SK-N-SH (cell line): ENCODE measurements at regions not wholly inside any gene's neighbourhood (a gene's known extent, or its start where the extent isn't known, plus 50 kb on each side); places are given as distances from the start of the nearest gene placed in this dataset.

Source experiments
- CTCF ChIA-PET: fragments of 300-600, 350-600 bp; formaldehyde crosslinking; extraction: SDS; loops from one replicate; lab custom pipeline; 2021; lab: Yijun Ruan, JAX
- POLR2A ChIA-PET: fragments of 350-600 bp; sonication (Branson Sonifier 250); formaldehyde crosslinking; extraction: SDS; loops from one replicate; lab custom pipeline; 2020; ENCODE audit warnings: antibody characterized with exemption, inconsistent platforms; lab: Yijun Ruan, JAX
- DNase-seq: peaks from one replicate; pipeline ENCODE4 v3.0.0; 2012
- H2AFZ ChIP-seq: fragments of 200-600 bp; sonication (generic); 2 replicates; pipeline ENCODE4 v1.8.1; 2016; ENCODE audit warnings: antibody characterized with exemption, mild to moderate bottlenecking, low read depth
- H3F3A ChIP-seq: fragments of 200-600 bp; sonication (generic); replicated peaks from 2 replicates; pipeline ENCODE3; 2016; ENCODE audit warnings: antibody characterized with exemption, mild to moderate bottlenecking; ENCODE audit not compliant: insufficient read depth
- H3K27ac ChIP-seq, 2 experiments: fragments of 200-500 bp in 1 of 2; fragments of 200-600 bp in 1 of 2; sonication (Bioruptor generic) in 1 of 2; sonication (generic), shearing (Covaris generic) in 1 of 2; 2 replicates each; pipeline versions ENCODE4 v1.5.1 to v1.6.1; 2014 to 2016; ENCODE audit warnings: low read depth in 2 of 2, inconsistent platforms in 1 of 2, low read length in 1 of 2, mild to moderate bottlenecking in 1 of 2, mixed read lengths in 1 of 2
- H3K27me3 ChIP-seq: fragments of 200-600 bp; sonication (generic), shearing (Covaris generic); 2 replicates; pipeline ENCODE4 v1.6.1; 2016; ENCODE audit warnings: mixed run types; ENCODE audit not compliant: insufficient read depth
- H3K36me3 ChIP-seq, 2 experiments: fragments of 200-500 bp in 1 of 2; fragments of 200-600 bp in 1 of 2; sonication (Bioruptor generic) in 1 of 2; sonication (generic) in 1 of 2; replicated peaks in 1 of 2; 2 replicates each; pipeline versions ENCODE3 to v1.5.1; 2014 to 2016; ENCODE audit warnings: low read length in 1 of 2, mild to moderate bottlenecking in 1 of 2; ENCODE audit not compliant: insufficient read depth in 2 of 2, control insufficient read depth in 1 of 2
- H3K4me1 ChIP-seq, 2 experiments: fragments of 200-500 bp in 1 of 2; fragments of 200-600 bp in 1 of 2; sonication (Bioruptor generic) in 1 of 2; sonication (generic), shearing (Covaris generic) in 1 of 2; 2 replicates each; pipeline versions ENCODE4 v1.5.1 to v1.6.1; 2014 to 2016; ENCODE audit warnings: low read depth in 1 of 2, low read length in 1 of 2, mixed run types in 1 of 2; ENCODE audit not compliant: insufficient read depth in 2 of 2, control insufficient read depth in 1 of 2
- H3K4me2 ChIP-seq: fragments of 200-600 bp; sonication (generic), shearing (Covaris generic); 2 replicates; pipeline ENCODE4 v1.6.1; 2017; ENCODE audit warnings: mixed run types
- H3K4me3 ChIP-seq, 2 experiments: fragments of 200-500 bp in 1 of 2; fragments of 200-600 bp in 1 of 2; sonication (Bioruptor generic) in 1 of 2; sonication (generic), shearing (Covaris generic) in 1 of 2; 2 replicates each; pipeline versions ENCODE4 v1.5.1 to v1.8.1; 2014 to 2016; ENCODE audit warnings: low read depth in 2 of 2, inconsistent platforms in 1 of 2, low read length in 1 of 2, mild to moderate bottlenecking in 1 of 2, mixed read lengths in 1 of 2, moderate library complexity in 1 of 2
- H3K79me2 ChIP-seq: fragments of 200-600 bp; sonication (generic); 2 replicates; pipeline ENCODE4 v1.8.1; 2017; ENCODE audit warnings: mild to moderate bottlenecking; ENCODE audit not compliant: insufficient read depth
- H3K9ac ChIP-seq: fragments of 200-600 bp; sonication (generic); 2 replicates; pipeline ENCODE4 v1.6.1; 2017; ENCODE audit warnings: mixed run types
- H3K9me2 ChIP-seq: fragments of 200-600 bp; sonication (generic); 2 replicates; pipeline ENCODE4 v1.6.1; 2017; ENCODE audit warnings: mixed run types
- H3K9me3 ChIP-seq: fragments of 200-600 bp; sonication (generic); 2 replicates; pipeline ENCODE4 v1.6.1; 2017; ENCODE audit warnings: mixed run types, mild to moderate bottlenecking, moderate library complexity
- H4K20me1 ChIP-seq: fragments of 200-600 bp; sonication (generic); 2 replicates; pipeline ENCODE4 v1.6.1; 2017; ENCODE audit warnings: mild to moderate bottlenecking, mixed run types; ENCODE audit not compliant: insufficient read depth
- CTCF ChIP-seq: fragments of 200-600 bp; sonication (generic); IDR thresholded peaks from 2 replicates; pipeline ENCODE4 v1.6.1; 2017; ENCODE audit warnings: antibody characterized with exemption, mild to moderate bottlenecking, moderate library complexity
- EP300 ChIP-seq, 2 experiments: IDR thresholded peaks; 2 replicates each; pipeline versions ENCODE4 v1.4.0 to v1.6.1; 2012; ENCODE audit warnings: borderline replicate concordance in 1 of 2, low read depth in 1 of 2, low read length in 1 of 2
- FOSL2 ChIP-seq: IDR thresholded peaks from 2 replicates; pipeline ENCODE4 v1.4.0; 2012; ENCODE audit warnings: low read depth, mild to moderate bottlenecking, moderate library complexity, borderline replicate concordance
- FOXJ3 ChIP-seq: sonication (generic); formaldehyde crosslinking; IDR thresholded peaks from 2 replicates; pipeline ENCODE4 v1.5.1; 2020; ENCODE audit warnings: mild to moderate bottlenecking, missing genetic modification reagents
- FOXM1 ChIP-seq: IDR thresholded peaks from 2 replicates; pipeline ENCODE4 v1.4.0; 2012; ENCODE audit warnings: low read depth, mild to moderate bottlenecking
- GABPA ChIP-seq: IDR thresholded peaks from 2 replicates; pipeline ENCODE4 v1.4.0; 2012; ENCODE audit warnings: low read depth, mild to moderate bottlenecking
- GATA2 ChIP-seq: sonication (generic); formaldehyde crosslinking; IDR thresholded peaks from 2 replicates; pipeline ENCODE4 v1.5.0; 2020; ENCODE audit warnings: mild to moderate bottlenecking, missing genetic modification reagents
- MEF2A ChIP-seq: IDR thresholded peaks from 2 replicates; pipeline ENCODE4 v1.4.0; 2012; ENCODE audit warnings: low read depth, borderline replicate concordance
- NFIC ChIP-seq: IDR thresholded peaks from 2 replicates; pipeline ENCODE4 v1.4.0; 2012; ENCODE audit warnings: borderline replicate concordance
- POLR2AphosphoS5 ChIP-seq: IDR thresholded peaks from 2 replicates; pipeline ENCODE4 v1.6.1; 2012; ENCODE audit warnings: low read depth, low read length
- RAD21 ChIP-seq: IDR thresholded peaks from 2 replicates; pipeline ENCODE4 v1.6.1; 2012; ENCODE audit warnings: mild to moderate bottlenecking, low read length
- RCOR1 ChIP-seq: fragments of 150-350 bp; IDR thresholded peaks from 2 replicates; pipeline ENCODE4 v1.6.1; 2017; ENCODE audit warnings: antibody characterized with exemption, low read length
- RFX5 ChIP-seq: IDR thresholded peaks from 2 replicates; pipeline ENCODE4 v1.6.1; 2012; ENCODE audit warnings: mild to moderate bottlenecking, improper control_type of control experiment, low read length
- RXRA ChIP-seq: IDR thresholded peaks from 2 replicates; pipeline ENCODE4 v1.4.0; 2012; ENCODE audit warnings: low read depth, mild to moderate bottlenecking, borderline replicate concordance
- SIN3A ChIP-seq: IDR thresholded peaks from 2 replicates; pipeline ENCODE4 v1.6.1; 2012; ENCODE audit warnings: low read depth, mild to moderate bottlenecking, low read length, moderate library complexity, borderline replicate concordance
- SMC3 ChIP-seq: IDR thresholded peaks from 2 replicates; pipeline ENCODE4 v1.6.1; 2012; ENCODE audit warnings: low read depth, low read length, improper control_type of control experiment
- TAF1 ChIP-seq: IDR thresholded peaks from 2 replicates; pipeline ENCODE4 v1.6.1; 2012; ENCODE audit warnings: low read depth, mild to moderate bottlenecking, low read length, moderate library complexity, borderline replicate concordance
- TCF12 ChIP-seq: IDR thresholded peaks from 2 replicates; pipeline ENCODE4 v1.4.0; 2012
- TEAD4 ChIP-seq: IDR thresholded peaks from 2 replicates; pipeline ENCODE4 v1.4.0; 2012; ENCODE audit warnings: mild to moderate bottlenecking, borderline replicate concordance; ENCODE audit not compliant: insufficient read depth
- WGBS: methylation state at CpG from one replicate; pipeline ENCODE4 v1.1.6; 2017; ENCODE audit warnings: low lambda C conversion rate; 5-methylcytosine and 5-hydroxymethylcytosine counted together
- TF ChIP-seq, protein P1 (sequence below): IDR thresholded peaks from 2 replicates; pipeline ENCODE4; 2012
- TF ChIP-seq, protein P2 (sequence below): IDR thresholded peaks from 2 replicates; pipeline ENCODE4 v1.6.1; 2012; ENCODE audit warnings: mild to moderate bottlenecking, low read depth, low read length, moderate library complexity

DNA sequence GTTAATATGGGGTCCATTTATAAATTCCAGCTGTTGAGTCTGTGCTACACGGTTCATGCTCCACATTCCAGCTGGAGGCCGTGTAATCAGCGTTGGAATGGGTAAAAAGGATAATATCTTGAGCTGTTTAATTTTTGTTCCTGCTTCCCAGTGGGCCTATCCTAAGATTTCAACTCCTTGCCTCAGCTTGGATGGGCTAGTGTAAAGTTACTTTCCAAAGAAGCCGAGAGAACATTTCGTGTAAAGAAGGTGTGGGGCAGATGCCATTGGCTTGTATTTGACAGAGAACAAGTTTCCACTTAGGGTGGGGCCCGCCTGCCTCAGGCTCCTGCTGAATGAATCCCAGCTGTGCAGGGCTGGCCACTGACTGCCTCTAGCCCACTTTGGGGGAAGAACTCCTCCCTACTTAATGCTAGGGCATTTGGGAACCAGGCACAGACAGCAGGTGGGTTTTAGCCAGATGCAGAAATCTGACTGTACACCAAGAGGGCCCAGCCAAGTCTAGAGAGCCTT lies 125.9 kb upstream of the LYZL2 start:
- H4K20me1 ChIP-seq, result no peaks in the 10 kb centered on the region
- no peak overlapping the region for H3K9ac ChIP-seq
- WGBS, result 70% methylated on average over 6 of the region's 6 CpGs
- H3F3A ChIP-seq, result no peaks in the 10 kb centered on the region
- H3K79me2 ChIP-seq, result no peaks in the 10 kb centered on the region
- TF ChIP-seq FOXJ3, result no peak
- TF ChIP-seq, protein P1, sequence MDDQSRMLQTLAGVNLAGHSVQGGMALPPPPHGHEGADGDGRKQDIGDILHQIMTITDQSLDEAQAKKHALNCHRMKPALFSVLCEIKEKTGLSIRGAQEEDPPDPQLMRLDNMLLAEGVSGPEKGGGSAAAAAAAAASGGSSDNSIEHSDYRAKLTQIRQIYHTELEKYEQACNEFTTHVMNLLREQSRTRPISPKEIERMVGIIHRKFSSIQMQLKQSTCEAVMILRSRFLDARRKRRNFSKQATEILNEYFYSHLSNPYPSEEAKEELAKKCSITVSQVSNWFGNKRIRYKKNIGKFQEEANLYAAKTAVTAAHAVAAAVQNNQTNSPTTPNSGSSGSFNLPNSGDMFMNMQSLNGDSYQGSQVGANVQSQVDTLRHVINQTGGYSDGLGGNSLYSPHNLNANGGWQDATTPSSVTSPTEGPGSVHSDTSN, result no peak
- TF ChIP-seq, protein P2, sequence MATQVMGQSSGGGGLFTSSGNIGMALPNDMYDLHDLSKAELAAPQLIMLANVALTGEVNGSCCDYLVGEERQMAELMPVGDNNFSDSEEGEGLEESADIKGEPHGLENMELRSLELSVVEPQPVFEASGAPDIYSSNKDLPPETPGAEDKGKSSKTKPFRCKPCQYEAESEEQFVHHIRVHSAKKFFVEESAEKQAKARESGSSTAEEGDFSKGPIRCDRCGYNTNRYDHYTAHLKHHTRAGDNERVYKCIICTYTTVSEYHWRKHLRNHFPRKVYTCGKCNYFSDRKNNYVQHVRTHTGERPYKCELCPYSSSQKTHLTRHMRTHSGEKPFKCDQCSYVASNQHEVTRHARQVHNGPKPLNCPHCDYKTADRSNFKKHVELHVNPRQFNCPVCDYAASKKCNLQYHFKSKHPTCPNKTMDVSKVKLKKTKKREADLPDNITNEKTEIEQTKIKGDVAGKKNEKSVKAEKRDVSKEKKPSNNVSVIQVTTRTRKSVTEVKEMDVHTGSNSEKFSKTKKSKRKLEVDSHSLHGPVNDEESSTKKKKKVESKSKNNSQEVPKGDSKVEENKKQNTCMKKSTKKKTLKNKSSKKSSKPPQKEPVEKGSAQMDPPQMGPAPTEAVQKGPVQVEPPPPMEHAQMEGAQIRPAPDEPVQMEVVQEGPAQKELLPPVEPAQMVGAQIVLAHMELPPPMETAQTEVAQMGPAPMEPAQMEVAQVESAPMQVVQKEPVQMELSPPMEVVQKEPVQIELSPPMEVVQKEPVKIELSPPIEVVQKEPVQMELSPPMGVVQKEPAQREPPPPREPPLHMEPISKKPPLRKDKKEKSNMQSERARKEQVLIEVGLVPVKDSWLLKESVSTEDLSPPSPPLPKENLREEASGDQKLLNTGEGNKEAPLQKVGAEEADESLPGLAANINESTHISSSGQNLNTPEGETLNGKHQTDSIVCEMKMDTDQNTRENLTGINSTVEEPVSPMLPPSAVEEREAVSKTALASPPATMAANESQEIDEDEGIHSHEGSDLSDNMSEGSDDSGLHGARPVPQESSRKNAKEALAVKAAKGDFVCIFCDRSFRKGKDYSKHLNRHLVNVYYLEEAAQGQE, result no peak
- TF ChIP-seq TCF12, result no peak
- no peak for TF ChIP-seq MEF2A
- TF ChIP-seq RXRA, result no peak
- H3K36me3 ChIP-seq, result no peaks in the 10 kb centered on the region
- CTCF ChIA-PET, result interaction anchor here (0.9 to 1.4 kb wide), 4 partner anchors 28 to 1053 kb away, joined by 3 to 4 read pairs (median 3); partner anchors contain the start of gene ZNF438
- H2AFZ ChIP-seq, result no peak overlapping the region
- no peak for DNase-seq
- H3K9me3 ChIP-seq, result no peaks in the 10 kb centered on the region
- no peaks in the 10 kb centered on the region for H3K9me2 ChIP-seq
- POLR2A ChIA-PET, result no interaction called here
- no peak overlapping the region for H3K4me3 ChIP-seq
- H3K27me3 ChIP-seq, result no peaks in the 10 kb centered on the region
- no peak overlapping the region for H3K4me2 ChIP-seq
- no peak overlapping the region for H3K27ac ChIP-seq
- peaks cover 0 to 18% of the 10 kb centered on the region in 2 experiments; a peak in 1 of 4 replicates for H3K4me1 ChIP-seq

DNA sequence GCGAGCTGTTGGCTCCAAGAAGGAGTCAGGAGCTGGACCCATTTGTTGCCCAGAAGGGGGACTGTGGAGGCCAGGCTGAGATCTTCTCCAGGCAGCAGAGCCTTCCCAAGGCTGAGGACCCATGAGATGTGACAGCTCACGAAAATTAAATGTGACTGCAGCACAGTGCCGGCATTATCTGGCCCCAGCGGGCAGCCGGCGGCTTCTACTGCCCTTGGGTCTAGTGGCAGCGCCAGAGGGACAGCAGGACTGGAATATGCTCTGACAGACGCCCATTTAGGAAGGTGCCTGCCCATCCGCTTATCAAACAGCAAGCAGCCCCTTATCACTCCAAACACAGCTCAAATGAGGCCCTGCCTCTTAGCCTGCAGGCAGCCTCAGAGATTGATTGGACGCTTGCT lies 122.9 kb upstream of the LYZL2 start:
- H3K27ac ChIP-seq, result peak overlapping the region in 1 of 2 experiments; percentile 64; a peak in 2 of 4 replicates

More for the DNA sequence above, 122.9 kb upstream of the LYZL2 start:
- no peaks in the 10 kb centered on the region for H3K9me3 ChIP-seq
- H3F3A ChIP-seq, result no peaks in the 10 kb centered on the region
- H3K4me3 ChIP-seq, result no peak overlapping the region
- 82% methylated on average over 4 of the region's 10 CpGs for WGBS
- TF ChIP-seq RXRA (no peak), TAF1 (no peak), NFIC (no peak), RCOR1 (peak; percentile 53; the same call in 1 of the 2 replicates), TEAD4 (0 out of 2 replicates have a peak, but pooled peaks have one; percentile 14), GABPA (no peak), SIN3A (no peak), FOSL2 (no peak), FOXM1 (no peak), CTCF (no peak), MEF2A (no peak), RFX5 (no peak), FOXJ3 (peak; percentile 83; the same call in 1 of the 2 replicates), RAD21 (peak; percentile 1), SMC3 (no peak), GATA2 (peak; percentile 86), EP300 (IDR thresholded peaks at IDR 0.05; ENCODE audit: borderline replicate concordance in 1 of 2, low read depth in 1 of 2, low read length in 1 of 2) (peak in 1 of 2 experiments; percentile 65; a peak in 2 of 4 replicates), POLR2AphosphoS5 (no peak)
- no peaks in the 10 kb centered on the region for H3K27me3 ChIP-seq
- no peak overlapping the region; the same call in 1 of the 2 replicates for H2AFZ ChIP-seq
- no peaks in the 10 kb centered on the region for H3K79me2 ChIP-seq
- H3K4me1 ChIP-seq, result peaks cover 0 to 29% of the 10 kb centered on the region in 2 experiments; a peak in 1 of 4 replicates
- H4K20me1 ChIP-seq, result no peaks in the 10 kb centered on the region
- peak; percentile 63 for DNase-seq
- no peak overlapping the region for H3K4me2 ChIP-seq
- no peaks in the 10 kb centered on the region for H3K36me3 ChIP-seq
- CTCF ChIA-PET, result interaction anchor here (0.7 to 2.6 kb wide), 23 partner anchors 9 to 1110 kb away, joined by 3 to 14 read pairs (median 4); partner anchors contain the start of genes ZEB1 and ZNF438
- POLR2A ChIA-PET, result no interaction called here
- H3K9ac ChIP-seq, result no peak overlapping the region
- no peaks in the 10 kb centered on the region for H3K9me2 ChIP-seq
